ENCODE measurements at regions not wholly inside any gene's neighbourhood (a gene's known extent, or its start where the extent isn't known, plus 50 kb on each side); places are given as distances from the start of the nearest gene placed in this dataset.

DNA sequence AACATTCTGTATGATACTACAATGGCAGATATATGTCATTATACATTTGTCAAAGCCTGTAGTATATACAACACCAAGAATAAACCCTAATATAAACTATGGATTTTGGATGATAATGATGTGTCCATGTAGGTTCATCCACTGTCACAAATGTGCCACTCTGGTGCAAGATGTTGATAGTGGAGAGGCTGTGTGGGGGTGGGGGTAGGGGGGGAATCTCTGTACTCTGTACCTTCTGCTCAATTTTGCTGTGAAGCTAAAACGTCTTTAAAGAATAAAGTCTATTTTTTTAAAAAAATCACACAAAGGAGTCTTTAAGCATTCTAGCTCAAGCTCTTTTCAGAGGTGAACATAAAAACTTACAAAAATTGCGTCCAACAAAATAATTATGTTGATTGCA, 88.2 kb upstream of the ABI3BP start:
- Histone ChIP-seq H3K9ac (no peak overlapping the region), H3K4me1 (no peaks in the 10 kb centered on the region), H3K27me3 (no peaks in the 10 kb centered on the region), H3K9me3 (replicated peaks in 1 of 11) (peaks cover 0 to 4% (median 0%) of the 10 kb centered on the region in 11 experiments; a peak in 2 of 22 replicates), H3K27ac (no peak overlapping the region), H3K4me2 (no peak overlapping the region), H3K36me3 (no peaks in the 10 kb centered on the region), H3K4me3 (no peak overlapping the region), H4K20me1 (no peaks in the 10 kb centered on the region)
- no peak for TF ChIP-seq Cebpa-rat (IDR thresholded peaks at IDR 0.05)

- no peak overlapping the region for H3K4me3 ChIP-seq
- no peaks in the 10 kb centered on the region for H3K9me3 ChIP-seq (replicated peaks in 1 of 11)
- no peak overlapping the region for H3K4me2 ChIP-seq
- H3K27ac ChIP-seq = no peak overlapping the region
- H3K27me3 ChIP-seq = no peaks in the 10 kb centered on the region
- no peak overlapping the region for H3K9ac ChIP-seq
- H3K4me1 ChIP-seq = no peaks in the 10 kb centered on the region
- H4K20me1 ChIP-seq = no peaks in the 10 kb centered on the region
- no peak for TF ChIP-seq Cebpa-rat (IDR thresholded peaks at IDR 0.05)
- no peaks in the 10 kb centered on the region for H3K36me3 ChIP-seq
Observed at GRCh38 chr3:101077361-101078011, 84.3 kb upstream of the ABI3BP start.

DNA sequence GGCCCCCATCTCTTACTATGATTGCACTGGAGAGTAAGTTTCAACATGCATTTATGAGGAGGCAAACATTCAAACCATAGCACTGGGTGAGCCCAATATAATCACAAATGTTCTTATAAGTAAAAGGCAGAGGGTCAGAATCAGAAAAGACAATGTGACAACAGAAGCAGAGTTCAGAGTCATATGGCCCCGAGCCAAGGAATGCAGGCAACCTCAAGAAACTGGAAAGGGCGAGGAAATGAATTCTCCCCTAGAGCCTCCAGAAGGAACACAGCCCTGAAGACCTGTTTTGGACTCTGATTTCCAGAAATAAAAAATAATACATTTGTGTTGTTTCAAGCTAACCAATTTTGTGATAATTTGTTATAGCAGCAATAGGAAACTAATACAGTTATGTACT, 81.3 kb upstream of the ABI3BP start:
- no peaks in the 10 kb centered on the region for H3K36me3 ChIP-seq
- no peaks in the 10 kb centered on the region for H3K9me3 ChIP-seq (replicated peaks in 1 of 11)
- no peak overlapping the region for H3K4me2 ChIP-seq
- H3K27me3 ChIP-seq = no peaks in the 10 kb centered on the region
- no peak for TF ChIP-seq Cebpa-rat (IDR thresholded peaks at IDR 0.05)
- no peak overlapping the region for H3K9ac ChIP-seq
- no peaks in the 10 kb centered on the region for H3K4me1 ChIP-seq
- no peak overlapping the region for H3K4me3 ChIP-seq
- no peak overlapping the region for H3K27ac ChIP-seq
- no peaks in the 10 kb centered on the region for H4K20me1 ChIP-seq

GRCh38 chr3:101072300-101072699, 79.1 kb upstream of the ABI3BP start:
- no peaks in the 10 kb centered on the region for H3K4me1 ChIP-seq
- TF ChIP-seq Cebpa-rat (IDR thresholded peaks at IDR 0.05) = no peak
- H3K9ac ChIP-seq = no peak overlapping the region
- H3K4me2 ChIP-seq = no peak overlapping the region
- no peaks in the 10 kb centered on the region for H3K9me3 ChIP-seq (replicated peaks in 1 of 11)
- H3K27ac ChIP-seq = no peak overlapping the region
- H3K27me3 ChIP-seq = no peaks in the 10 kb centered on the region
- no peaks in the 10 kb centered on the region for H3K36me3 ChIP-seq
- no peak overlapping the region for H3K4me3 ChIP-seq
- no peaks in the 10 kb centered on the region for H4K20me1 ChIP-seq

DNA sequence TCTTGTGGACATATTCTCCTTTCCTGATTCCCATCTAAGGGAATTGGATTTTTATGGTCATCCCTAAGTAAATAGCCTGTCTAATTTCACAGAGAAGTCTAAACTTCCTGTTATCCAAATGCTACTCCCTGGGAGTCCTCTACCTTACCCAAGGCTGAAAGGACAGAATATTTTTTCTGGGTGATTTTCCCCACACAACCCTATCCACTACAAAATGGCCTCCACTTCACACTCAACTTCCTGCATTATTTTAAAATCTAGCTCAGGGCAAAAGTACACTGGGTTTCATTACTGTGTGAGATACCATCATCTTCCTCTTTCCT, 77.5 kb upstream of the ABI3BP start:
- Histone ChIP-seq H3K4me1 (no peaks in the 10 kb centered on the region), H3K4me3 (no peak overlapping the region), H3K27ac (no peak overlapping the region), H3K9ac (no peak overlapping the region), H3K27me3 (no peaks in the 10 kb centered on the region), H3K36me3 (no peaks in the 10 kb centered on the region), H4K20me1 (no peaks in the 10 kb centered on the region), H3K9me3 (replicated peaks in 1 of 11) (no peaks in the 10 kb centered on the region), H3K4me2 (no peak overlapping the region)
- no peak for TF ChIP-seq Cebpa-rat (IDR thresholded peaks at IDR 0.05)

DNA sequence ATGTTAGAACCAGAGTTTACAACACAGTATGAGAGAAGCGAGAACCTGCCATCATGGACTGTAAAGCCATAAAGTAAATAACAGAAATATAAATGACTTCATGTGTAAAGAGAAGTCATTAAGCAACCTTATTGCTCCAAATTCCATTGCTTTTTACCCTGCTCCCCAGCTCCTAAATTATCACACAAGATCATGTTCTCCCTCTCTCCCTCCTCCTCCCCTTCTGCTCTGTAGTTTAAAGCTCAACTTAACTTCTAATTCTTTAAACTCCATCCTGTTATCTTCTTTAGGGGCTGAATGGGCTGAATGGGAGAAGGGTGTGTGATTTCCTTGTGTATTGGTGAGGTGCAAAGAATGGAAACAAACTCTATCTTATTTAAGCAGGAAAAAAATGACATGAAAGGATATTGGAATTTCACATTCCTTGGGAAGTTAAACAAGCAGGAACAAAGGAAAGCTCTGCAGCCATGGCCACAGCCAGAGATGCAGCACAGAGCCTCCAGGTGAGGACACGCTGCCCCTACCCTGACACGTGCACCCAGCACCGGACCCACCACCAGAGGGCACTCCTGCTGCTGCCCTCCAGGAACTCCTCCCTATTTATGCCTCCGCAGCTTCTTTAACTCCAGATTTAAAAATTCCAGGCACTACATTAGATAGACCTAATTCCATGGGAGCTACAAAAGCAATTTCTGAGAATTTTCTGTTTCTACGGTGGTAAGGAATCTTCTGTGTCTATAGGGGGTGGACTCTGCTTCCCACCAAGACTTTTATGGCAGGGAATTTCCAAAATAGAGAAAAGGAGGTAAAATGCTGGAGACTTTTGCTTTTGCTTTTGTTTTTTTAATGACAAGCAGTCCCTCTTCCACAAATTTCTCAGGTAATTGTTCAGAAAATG, 76.9 kb upstream of the ABI3BP start:
- H3K4me1 ChIP-seq = no peaks in the 10 kb centered on the region
- no peak overlapping the region for H3K4me2 ChIP-seq

DNA sequence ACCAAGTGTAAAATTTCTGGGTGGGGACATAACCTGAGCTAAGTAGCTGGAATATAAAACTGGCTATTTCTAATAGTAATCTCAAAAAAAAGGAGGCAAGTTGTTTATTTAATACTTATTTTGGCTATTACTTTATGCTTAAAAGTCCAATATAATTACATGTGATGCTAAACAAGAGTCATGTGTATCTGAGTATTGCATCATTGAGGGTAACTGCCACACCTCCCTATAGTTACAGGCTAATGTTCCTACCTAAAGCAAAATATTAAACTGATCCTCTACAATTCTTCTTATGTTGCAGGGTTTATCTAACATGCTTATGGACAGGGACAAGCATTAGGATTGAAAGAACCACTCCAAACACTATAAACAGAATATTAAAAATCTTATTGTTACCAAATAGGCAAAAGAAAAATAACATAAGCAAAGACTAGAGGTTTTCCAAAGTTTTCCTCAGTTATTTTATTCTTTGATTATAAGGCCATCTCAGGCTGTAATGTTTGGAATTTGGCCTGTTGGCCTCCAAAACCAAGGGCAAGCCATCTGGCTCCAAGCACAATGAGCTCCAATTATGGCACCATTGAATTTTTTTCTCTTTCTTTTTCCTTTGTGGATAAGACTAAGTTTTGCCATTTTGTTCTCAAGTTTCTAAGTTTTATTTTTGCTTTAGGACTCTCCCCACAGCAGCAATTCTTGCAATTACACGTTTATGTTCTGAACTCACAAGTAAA, 75.8 kb upstream of the ABI3BP start:
- no peak overlapping the region for H3K4me2 ChIP-seq
- no peak overlapping the region for H3K4me3 ChIP-seq
- H3K4me1 ChIP-seq = no peaks in the 10 kb centered on the region
- no peak for TF ChIP-seq Cebpa-rat (IDR thresholded peaks at IDR 0.05)
- H3K9me3 ChIP-seq (replicated peaks in 1 of 11) = no peaks in the 10 kb centered on the region
- no peaks in the 10 kb centered on the region; a peak in 1 of 22 replicates for H3K27me3 ChIP-seq
- H3K27ac ChIP-seq = no peak overlapping the region
- no peak overlapping the region for H3K9ac ChIP-seq
- H4K20me1 ChIP-seq = no peaks in the 10 kb centered on the region
- H3K36me3 ChIP-seq = no peaks in the 10 kb centered on the region

More for the DNA sequence above, 76.9 kb upstream of the ABI3BP start:
- Histone ChIP-seq H3K27ac (no peak overlapping the region), H3K9me3 (replicated peaks in 1 of 11) (no peaks in the 10 kb centered on the region), H3K36me3 (no peaks in the 10 kb centered on the region), H3K4me3 (no peak overlapping the region), H3K27me3 (no peaks in the 10 kb centered on the region), H3K9ac (no peak overlapping the region), H4K20me1 (no peaks in the 10 kb centered on the region)
- no peak for TF ChIP-seq Cebpa-rat (IDR thresholded peaks at IDR 0.05)

GRCh38 chr3:101066711-101067129, 73.5 kb upstream of the ABI3BP start:
- TF ChIP-seq Cebpa-rat (IDR thresholded peaks at IDR 0.05) = no peak
- H3K9me3 ChIP-seq (replicated peaks in 1 of 11) = no peaks in the 10 kb centered on the region
- H3K36me3 ChIP-seq = no peaks in the 10 kb centered on the region
- peaks cover 0 to 2% (median 1%) of the 10 kb centered on the region in 10 experiments; a peak in 10 of 20 replicates for H3K4me1 ChIP-seq
- no peak overlapping the region for H3K4me2 ChIP-seq
- H3K27ac ChIP-seq = no peak overlapping the region
- H3K9ac ChIP-seq = no peak overlapping the region
- H3K27me3 ChIP-seq = no peaks in the 10 kb centered on the region; a peak in 1 of 22 replicates
- no peak overlapping the region for H3K4me3 ChIP-seq
- no peaks in the 10 kb centered on the region for H4K20me1 ChIP-seq

DNA sequence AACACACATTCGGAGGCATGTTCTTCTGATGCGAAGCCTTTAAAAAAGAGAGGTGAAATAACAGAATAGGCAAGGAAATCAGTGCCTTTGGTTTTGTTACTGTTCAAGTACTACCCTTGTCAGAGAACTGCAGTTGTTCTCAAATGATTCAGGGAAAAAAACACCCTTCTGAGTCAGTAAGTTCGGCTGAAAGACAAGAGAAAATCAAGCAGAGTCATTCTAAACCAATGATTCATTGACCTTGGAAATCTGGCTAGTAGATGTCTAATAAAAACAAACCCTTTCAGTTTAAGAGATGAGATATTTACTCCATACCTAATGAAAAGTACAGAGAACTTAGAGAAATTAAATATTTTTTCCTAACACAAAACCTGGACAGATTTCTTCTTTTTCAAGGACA, 72.7 kb upstream of the ABI3BP start:
- no peaks in the 10 kb centered on the region; a peak in 1 of 22 replicates for H3K27me3 ChIP-seq
- no peaks in the 10 kb centered on the region for H3K36me3 ChIP-seq
- H3K9me3 ChIP-seq (replicated peaks in 1 of 11) = peaks cover 0 to 3% (median 0%) of the 10 kb centered on the region in 11 experiments; a peak in 3 of 22 replicates
- H3K4me2 ChIP-seq = no peak overlapping the region
- H4K20me1 ChIP-seq = no peaks in the 10 kb centered on the region
- no peak overlapping the region for H3K4me3 ChIP-seq
- no peak for TF ChIP-seq Cebpa-rat (IDR thresholded peaks at IDR 0.05)
- H3K27ac ChIP-seq = no peak overlapping the region
- H3K9ac ChIP-seq = no peak overlapping the region
- H3K4me1 ChIP-seq = peaks cover 0 to 10% (median 9%) of the 10 kb centered on the region in 10 experiments; a peak in 14 of 20 replicates

All from BLaER1 treated with 17β-estradiol and CSF1 and Interleukin-3, amounts not matched to agents 10 nM and 100 nM (cell line).